Activated naive CD8-positive, alpha-beta T cell treated with anti-CD3 and anti-CD28 coated beads for 36 hours (primary cell): ENCODE measurements at regions not wholly inside any gene's neighbourhood (a gene's known extent, or its start where the extent isn't known, plus 50 kb on each side); places are given as distances from the start of the nearest gene placed in this dataset.

Experiments used
- DNase-seq: peaks from one replicate; pipeline ENCODE4 v3.0.0; 2021
- H3K27ac Mint-ChIP-seq: one replicate; pipeline ENCODE4 v1.8.0; 2022; ENCODE audit warnings: mild to moderate bottlenecking, moderate library complexity, mixed read lengths
- H3K27me3 Mint-ChIP-seq: one replicate; pipeline ENCODE4 v1.8.0; 2022; ENCODE audit warnings: mild to moderate bottlenecking, mixed read lengths
- H3K36me3 Mint-ChIP-seq: one replicate; pipeline ENCODE4 v1.8.0; 2021; ENCODE audit warnings: mild to moderate bottlenecking, mixed read lengths
- H3K4me1 Mint-ChIP-seq: one replicate; pipeline ENCODE4 v1.8.0; 2021; ENCODE audit warnings: mixed read lengths
- H3K4me3 Mint-ChIP-seq: one replicate; pipeline ENCODE4 v1.8.0; 2022; ENCODE audit warnings: mild to moderate bottlenecking, moderate library complexity, mixed read lengths
- H3K9me3 Mint-ChIP-seq: one replicate; pipeline ENCODE4 v1.8.0; 2022; ENCODE audit warnings: mixed read lengths

GRCh38 chr11:109347304-109347703 is 74.7 kb upstream of the C11orf87 start:
- no peak for DNase-seq
- Mint-ChIP-seq H3K36me3 (no peaks in the 10 kb centered on the region), H3K9me3 (no peaks in the 10 kb centered on the region), H3K4me3 (no peak overlapping the region), H3K4me1 (no peaks in the 10 kb centered on the region), H3K27ac (no peak overlapping the region), H3K27me3 (peaks cover 3% of the 10 kb centered on the region)

- DNase-seq, result no peak
- Mint-ChIP-seq H3K4me1 (no peaks in the 10 kb centered on the region), H3K27ac (no peak overlapping the region), H3K27me3 (peaks cover 3% of the 10 kb centered on the region), H3K9me3 (no peaks in the 10 kb centered on the region), H3K36me3 (no peaks in the 10 kb centered on the region), H3K4me3 (no peak overlapping the region)
Measured at GRCh38 chr11:109349276-109350080, 72.5 kb upstream of the C11orf87 start.

- H3K27me3 Mint-ChIP-seq, result peaks cover 3% of the 10 kb centered on the region
- H3K36me3 Mint-ChIP-seq, result no peaks in the 10 kb centered on the region
- no peak overlapping the region for H3K4me3 Mint-ChIP-seq
- no peaks in the 10 kb centered on the region for H3K4me1 Mint-ChIP-seq
- DNase-seq, result no peak
- H3K9me3 Mint-ChIP-seq, result no peaks in the 10 kb centered on the region
- no peak overlapping the region for H3K27ac Mint-ChIP-seq
Measured at GRCh38 chr11:109350091-109350490, 71.9 kb upstream of the C11orf87 start.

DNA sequence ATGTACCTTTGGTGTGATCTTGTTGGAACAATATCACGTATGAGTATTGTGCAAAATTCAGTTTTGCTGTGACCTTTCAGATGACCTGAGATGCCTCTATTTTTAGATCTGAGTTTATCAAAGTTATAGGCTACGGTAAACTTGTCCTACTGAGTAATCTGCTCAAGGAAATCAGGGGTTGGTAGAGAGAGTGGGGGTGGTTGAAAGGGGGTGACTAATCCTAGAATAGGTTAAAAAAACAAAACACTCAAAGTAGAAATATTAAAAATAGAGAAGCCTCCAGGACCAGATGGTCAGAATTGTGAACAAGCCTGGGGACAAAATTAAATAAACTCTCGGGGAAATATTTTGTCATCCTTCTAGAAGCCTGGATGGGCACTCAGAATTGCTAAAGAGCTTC is 59.9 kb upstream of the C11orf87 start:
- no peaks in the 10 kb centered on the region for H3K36me3 Mint-ChIP-seq
- H3K9me3 Mint-ChIP-seq, result no peaks in the 10 kb centered on the region
- H3K27me3 Mint-ChIP-seq, result no peaks in the 10 kb centered on the region
- no peak overlapping the region for H3K4me3 Mint-ChIP-seq
- no peak for DNase-seq
- H3K27ac Mint-ChIP-seq, result no peak overlapping the region
- no peaks in the 10 kb centered on the region for H3K4me1 Mint-ChIP-seq

GRCh38 chr11:109363682-109364081 is 58.3 kb upstream of the C11orf87 start:
- Mint-ChIP-seq H3K9me3 (no peaks in the 10 kb centered on the region), H3K4me1 (no peaks in the 10 kb centered on the region), H3K36me3 (no peaks in the 10 kb centered on the region), H3K27ac (no peak overlapping the region), H3K4me3 (no peak overlapping the region), H3K27me3 (peaks cover 4% of the 10 kb centered on the region)
- DNase-seq, result no peak

DNA sequence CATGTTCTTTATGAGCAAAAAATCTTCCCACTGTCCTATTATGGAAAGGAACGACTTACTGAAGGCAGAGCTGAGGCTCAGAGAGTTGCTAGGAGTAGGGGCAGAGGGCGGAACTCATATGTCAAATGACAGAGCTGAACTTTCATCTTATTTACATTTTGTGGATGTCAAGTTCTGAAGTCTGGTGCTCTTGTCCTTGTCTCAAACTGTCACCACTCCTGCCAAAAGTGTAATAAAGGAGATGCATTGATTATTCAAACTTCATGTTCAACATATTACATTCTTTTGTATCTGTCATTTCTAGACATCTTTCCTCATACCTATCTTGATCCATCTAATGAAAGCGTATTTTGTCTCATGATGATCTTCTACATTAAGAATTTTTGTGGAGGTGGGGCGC is 57.1 kb upstream of the C11orf87 start:
- no peak overlapping the region for H3K27ac Mint-ChIP-seq

DNA sequence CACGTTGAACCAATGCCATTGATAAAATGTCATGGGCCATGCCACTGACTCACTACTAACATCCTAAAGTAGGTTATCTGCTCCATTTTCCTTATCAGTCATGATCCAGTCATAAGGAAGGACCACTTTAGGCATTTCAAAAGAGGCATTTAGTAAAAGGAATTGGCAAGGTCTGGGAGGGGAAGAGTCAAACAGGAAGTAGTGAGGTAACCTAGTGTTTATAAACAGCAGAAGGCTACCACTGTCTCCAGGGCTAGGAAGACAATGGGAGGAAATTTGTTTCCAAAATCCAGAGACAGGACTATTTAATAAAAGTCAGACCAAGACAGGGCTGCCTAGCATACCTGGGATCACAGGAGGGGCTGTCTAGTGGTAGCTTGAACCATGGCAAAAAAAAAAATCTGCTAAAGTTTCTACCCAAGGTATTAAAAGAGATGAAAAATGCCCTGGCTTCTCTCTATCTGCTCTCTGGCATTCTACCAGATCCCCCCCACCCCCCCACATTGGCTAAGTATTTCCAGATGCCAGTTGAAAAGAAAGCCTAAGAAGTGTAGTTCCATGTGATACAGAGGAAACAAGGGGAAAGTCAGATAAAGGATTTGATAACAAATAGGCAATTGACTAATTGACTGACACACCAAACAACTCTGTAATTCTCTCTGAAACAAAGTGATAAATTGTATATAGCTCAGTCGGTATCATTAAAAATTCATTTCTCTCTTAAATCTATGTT is 50.4 kb upstream of the C11orf87 start:
- Mint-ChIP-seq H3K4me3 (no peak overlapping the region), H3K9me3 (peaks cover 7% of the 10 kb centered on the region), H3K27me3 (peaks cover 8% of the 10 kb centered on the region), H3K4me1 (no peaks in the 10 kb centered on the region), H3K36me3 (no peaks in the 10 kb centered on the region), H3K27ac (no peak overlapping the region)
- no peak for DNase-seq

More for the DNA sequence above, 57.1 kb upstream of the C11orf87 start:
- Mint-ChIP-seq H3K36me3 (no peaks in the 10 kb centered on the region), H3K9me3 (peaks cover 4% of the 10 kb centered on the region), H3K27me3 (peaks cover 4% of the 10 kb centered on the region), H3K4me1 (no peaks in the 10 kb centered on the region), H3K4me3 (no peak overlapping the region)
- no peak for DNase-seq
